Smooth muscle cell (in vitro differentiated cells): ENCODE measurements at regions not wholly inside any gene's neighbourhood (a gene's known extent, or its start where the extent isn't known, plus 50 kb on each side); places are given as distances from the start of the nearest gene placed in this dataset.

Experiments
- DNase-seq: peaks from one replicate; lab custom pipeline; 2025; ENCODE audit not compliant: unreplicated experiment; lab: John Stamatoyannopoulos, UW
- H2AFZ ChIP-seq: fragments of 200-600 bp; sonication (generic); 2 replicates; pipeline ENCODE4 v1.6.0; 2016; ENCODE audit warnings: antibody characterized with exemption, low read depth, mild to moderate bottlenecking
- H3F3A ChIP-seq: fragments of 200-600 bp; sonication (generic); 2 replicates; pipeline ENCODE4 v1.6.0; 2017; ENCODE audit warnings: antibody characterized with exemption, low read depth
- H3K27ac ChIP-seq: fragments of 200-600 bp; sonication (generic); 2 replicates; pipeline ENCODE4 v1.5.1; 2016; ENCODE audit warnings: low read depth, mild to moderate bottlenecking
- H3K27me3 ChIP-seq: fragments of 200-600 bp; sonication (generic); 2 replicates; pipeline ENCODE4 v1.6.1; 2016; ENCODE audit warnings: low read depth, mild to moderate bottlenecking
- H3K36me3 ChIP-seq: fragments of 200-600 bp; sonication (generic); 2 replicates; pipeline ENCODE4 v1.5.1; 2016; ENCODE audit warnings: low read depth
- H3K4me1 ChIP-seq: fragments of 200-600 bp; sonication (generic); 2 replicates; pipeline ENCODE4 v1.5.1; 2016; ENCODE audit warnings: low read depth
- H3K4me2 ChIP-seq: fragments of 200-600 bp; sonication (generic); 2 replicates; pipeline ENCODE4 v1.6.0; 2016; ENCODE audit warnings: mild to moderate bottlenecking
- H3K4me3 ChIP-seq: fragments of 200-600 bp; sonication (generic); 2 replicates; pipeline ENCODE4 v1.5.1; 2016; ENCODE audit warnings: mild to moderate bottlenecking
- H3K79me2 ChIP-seq: fragments of 200-600 bp; sonication (generic); 2 replicates; pipeline ENCODE4 v1.6.0; 2016; ENCODE audit warnings: low read depth, mild to moderate bottlenecking
- H3K9ac ChIP-seq: fragments of 200-600 bp; sonication (generic); 2 replicates; pipeline ENCODE4 v1.6.0; 2016; ENCODE audit warnings: low read depth
- H3K9me3 ChIP-seq: fragments of 200-600 bp; sonication (generic); replicated peaks from 2 replicates; pipeline ENCODE4 v1.5.1; 2016; ENCODE audit warnings: low read depth
- H4K20me1 ChIP-seq: fragments of 200-600 bp; sonication (generic); 2 replicates; pipeline ENCODE4 v1.6.0; 2016; ENCODE audit warnings: low read depth
- WGBS: methylation state at CpG from one replicate; pipeline ENCODE4 v1.1.7; 2016; ENCODE audit warnings: low lambda C conversion rate; 5-methylcytosine and 5-hydroxymethylcytosine counted together
- TF ChIP-seq, protein P1 (sequence below): fragments of 200-600 bp; sonication (generic); IDR thresholded peaks from 2 replicates; pipeline ENCODE4 v1.5.1; 2017; ENCODE audit warnings: borderline replicate concordance, mild to moderate bottlenecking, antibody characterized with exemption; ENCODE audit not compliant: insufficient read depth, poor library complexity, severe bottlenecking

DNA sequence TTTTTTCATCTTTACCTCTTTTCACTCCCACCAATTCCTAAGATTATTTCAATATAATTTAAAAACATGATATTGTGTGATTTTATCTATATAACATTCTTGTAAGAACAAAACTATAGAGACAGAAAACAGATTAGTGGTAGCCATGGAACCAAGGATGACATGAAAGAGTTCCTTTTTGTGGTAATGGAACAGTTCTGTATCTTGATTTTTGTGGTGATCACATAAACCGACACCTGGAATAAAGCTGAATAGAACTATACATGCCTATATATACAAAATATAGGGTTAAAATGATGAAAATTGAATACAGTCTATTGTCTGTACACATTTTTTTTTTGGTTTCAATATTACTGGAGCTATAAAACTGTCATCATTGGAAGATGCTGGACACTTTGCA is 945.4 kb downstream of the SI start:
- H3K79me2 ChIP-seq, result no peaks in the 10 kb centered on the region
- TF ChIP-seq, protein P1, sequence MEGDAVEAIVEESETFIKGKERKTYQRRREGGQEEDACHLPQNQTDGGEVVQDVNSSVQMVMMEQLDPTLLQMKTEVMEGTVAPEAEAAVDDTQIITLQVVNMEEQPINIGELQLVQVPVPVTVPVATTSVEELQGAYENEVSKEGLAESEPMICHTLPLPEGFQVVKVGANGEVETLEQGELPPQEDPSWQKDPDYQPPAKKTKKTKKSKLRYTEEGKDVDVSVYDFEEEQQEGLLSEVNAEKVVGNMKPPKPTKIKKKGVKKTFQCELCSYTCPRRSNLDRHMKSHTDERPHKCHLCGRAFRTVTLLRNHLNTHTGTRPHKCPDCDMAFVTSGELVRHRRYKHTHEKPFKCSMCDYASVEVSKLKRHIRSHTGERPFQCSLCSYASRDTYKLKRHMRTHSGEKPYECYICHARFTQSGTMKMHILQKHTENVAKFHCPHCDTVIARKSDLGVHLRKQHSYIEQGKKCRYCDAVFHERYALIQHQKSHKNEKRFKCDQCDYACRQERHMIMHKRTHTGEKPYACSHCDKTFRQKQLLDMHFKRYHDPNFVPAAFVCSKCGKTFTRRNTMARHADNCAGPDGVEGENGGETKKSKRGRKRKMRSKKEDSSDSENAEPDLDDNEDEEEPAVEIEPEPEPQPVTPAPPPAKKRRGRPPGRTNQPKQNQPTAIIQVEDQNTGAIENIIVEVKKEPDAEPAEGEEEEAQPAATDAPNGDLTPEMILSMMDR, result no peak

DNA sequence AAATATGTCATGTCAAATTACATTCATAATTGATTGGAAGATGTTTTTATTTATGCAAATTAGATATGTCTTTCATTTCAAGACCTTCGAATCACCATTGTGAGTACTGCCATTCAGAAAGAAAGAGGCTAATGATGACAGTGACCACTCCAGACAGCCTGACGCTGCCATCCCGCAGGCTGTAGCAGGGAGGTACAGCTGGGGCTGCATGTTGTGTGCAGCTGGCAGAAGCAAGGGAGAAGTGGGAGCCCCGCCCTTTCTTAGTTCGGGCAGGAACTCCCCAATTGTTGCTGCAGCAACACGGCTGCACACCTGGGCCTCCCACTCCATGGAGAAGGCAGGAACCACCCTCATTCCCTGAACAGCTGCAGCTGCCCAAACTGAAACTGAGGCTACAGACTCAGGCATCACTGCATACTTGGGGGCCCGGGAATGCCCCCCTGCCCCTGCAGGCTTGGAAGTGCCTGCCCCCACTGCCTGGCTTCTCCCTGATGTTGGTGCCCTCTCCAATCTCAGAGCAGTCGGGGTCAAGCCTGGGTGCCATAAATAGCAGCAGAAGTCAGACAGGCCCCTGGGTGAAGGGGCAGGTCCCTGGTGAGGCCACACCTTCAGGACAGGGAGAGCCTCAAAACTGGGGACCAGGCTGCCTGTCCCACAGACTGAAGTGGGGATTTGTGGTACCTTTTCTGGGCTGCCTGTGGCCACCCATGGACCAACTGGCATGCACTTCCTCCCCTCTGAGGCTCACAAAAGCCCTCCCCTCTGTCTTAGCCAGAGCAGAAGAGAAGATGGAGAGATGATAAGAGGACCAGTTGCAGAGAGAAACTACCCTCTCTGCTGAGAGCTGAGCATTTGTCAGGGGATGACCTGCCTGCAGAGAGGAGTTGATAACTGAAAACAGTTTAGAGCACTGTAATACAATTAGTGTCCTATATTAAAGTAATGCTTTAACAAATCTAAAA is 964.6 kb downstream of the SI start:
- Histone ChIP-seq H3F3A (no peaks in the 10 kb centered on the region), H3K9ac (no peak overlapping the region), H3K9me3 (no peaks in the 10 kb centered on the region), H4K20me1 (no peaks in the 10 kb centered on the region), H3K79me2 (no peaks in the 10 kb centered on the region), H3K4me1 (no peaks in the 10 kb centered on the region), H3K4me2 (no peak overlapping the region), H3K27me3 (no peaks in the 10 kb centered on the region), H3K4me3 (no peak overlapping the region), H3K36me3 (no peaks in the 10 kb centered on the region), H3K27ac (no peak overlapping the region), H2AFZ (no peak overlapping the region)
- 88% methylated on average over 8 of the region's 8 CpGs for WGBS
- TF ChIP-seq, protein P1, result no peak
- DNase-seq, result no peak

More for the DNA sequence above, 945.4 kb downstream of the SI start:
- no peak for DNase-seq
- H3K27me3 ChIP-seq, result no peaks in the 10 kb centered on the region
- H3K4me3 ChIP-seq, result no peak overlapping the region
- 91% methylated on average over 1 of the region's 1 CpG for WGBS
- H3K9ac ChIP-seq, result no peak overlapping the region
- H3K9me3 ChIP-seq, result no peaks in the 10 kb centered on the region
- H3K36me3 ChIP-seq, result no peaks in the 10 kb centered on the region
- H3F3A ChIP-seq, result no peaks in the 10 kb centered on the region
- H3K4me2 ChIP-seq, result no peak overlapping the region
- H3K27ac ChIP-seq, result no peak overlapping the region
- H4K20me1 ChIP-seq, result no peaks in the 10 kb centered on the region
- no peaks in the 10 kb centered on the region for H3K4me1 ChIP-seq
- H2AFZ ChIP-seq, result no peak overlapping the region

DNA sequence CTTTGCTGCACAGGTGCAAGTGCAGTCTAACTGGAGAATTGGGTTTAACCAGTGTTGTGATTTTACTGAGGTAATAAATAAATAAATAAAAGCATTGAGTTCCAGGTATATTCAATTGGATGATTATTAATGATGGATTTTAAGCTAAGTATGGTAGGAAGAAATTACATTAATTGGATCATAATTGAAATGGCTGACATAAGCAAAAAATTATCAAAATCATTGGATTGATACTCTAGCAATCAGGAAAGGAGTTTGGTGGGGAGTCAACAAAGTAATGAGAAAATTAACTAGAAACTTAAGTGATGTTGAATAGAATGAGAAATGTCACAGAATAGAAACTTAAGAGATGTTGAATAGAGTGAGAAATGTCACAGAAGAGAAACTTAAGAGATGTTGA is 981.9 kb downstream of the SI start:
- Histone ChIP-seq H3F3A (no peaks in the 10 kb centered on the region), H2AFZ (no peak overlapping the region), H3K4me1 (no peaks in the 10 kb centered on the region), H3K9me3 (no peaks in the 10 kb centered on the region), H3K79me2 (no peaks in the 10 kb centered on the region), H3K4me3 (no peak overlapping the region), H3K36me3 (no peaks in the 10 kb centered on the region), H3K27me3 (no peaks in the 10 kb centered on the region), H3K9ac (no peak overlapping the region), H3K27ac (no peak overlapping the region), H3K4me2 (no peak overlapping the region), H4K20me1 (no peaks in the 10 kb centered on the region)
- no peak for DNase-seq
- TF ChIP-seq, protein P1, result no peak

GRCh38 chr3:164095949-164096348 is 982.3 kb downstream of the SI start:
- no peak overlapping the region for H3K27ac ChIP-seq
- H3K9me3 ChIP-seq, result no peaks in the 10 kb centered on the region
- H3K4me2 ChIP-seq, result no peak overlapping the region
- no peak overlapping the region for H2AFZ ChIP-seq
- TF ChIP-seq, protein P1, result no peak
- no peaks in the 10 kb centered on the region for H4K20me1 ChIP-seq
- DNase-seq, result no peak
- WGBS, result 89% methylated on average over 2 of the region's 2 CpGs
- H3F3A ChIP-seq, result no peaks in the 10 kb centered on the region
- no peak overlapping the region for H3K9ac ChIP-seq
- no peaks in the 10 kb centered on the region for H3K27me3 ChIP-seq
- H3K4me1 ChIP-seq, result no peaks in the 10 kb centered on the region
- no peaks in the 10 kb centered on the region for H3K36me3 ChIP-seq
- H3K4me3 ChIP-seq, result no peak overlapping the region
- no peaks in the 10 kb centered on the region for H3K79me2 ChIP-seq
